ENCODE measurements at regions not wholly inside any gene's neighbourhood (a gene's known extent, or its start where the extent isn't known, plus 50 kb on each side); places are given as distances from the start of the nearest gene placed in this dataset.

DNA sequence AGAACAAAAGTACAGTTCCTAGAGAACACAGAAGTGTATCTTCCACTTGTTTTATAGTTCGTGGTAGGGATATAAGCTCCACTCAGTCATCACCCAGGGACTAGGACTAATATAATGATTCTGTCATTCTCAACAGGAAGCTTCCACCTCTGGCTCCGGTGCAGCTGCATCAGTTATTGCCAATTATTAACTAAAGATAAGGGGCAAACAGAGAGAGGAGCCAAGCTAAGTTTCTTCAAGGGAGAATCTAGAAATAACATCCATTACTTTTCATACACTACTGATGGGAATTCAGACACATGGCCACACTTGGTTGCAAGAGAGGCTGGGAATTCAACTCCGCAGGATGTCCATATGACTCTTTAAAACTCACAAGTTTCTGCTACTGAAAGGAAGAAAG lies 917.9 kb downstream of the OLFM4 start:
- Histone ChIP-seq H3K4me3 (no peak overlapping the region), H3K9me3 (no peaks in the 10 kb centered on the region), H3K27ac (no peak overlapping the region), H3K27me3 (replicated peaks; ENCODE audit: insufficient read depth) (no peaks in the 10 kb centered on the region), H3K4me1 (replicated peaks) (no peaks in the 10 kb centered on the region), H3K36me3 (no peaks in the 10 kb centered on the region)
- WGBS: 48% methylated on average over 3 of the region's 3 CpGs
- intact Hi-C loops (cut with DNase I): no loop called here
- no peak for DNase-seq (ENCODE audit: low spot score)
- TF ChIP-seq, protein P1, sequence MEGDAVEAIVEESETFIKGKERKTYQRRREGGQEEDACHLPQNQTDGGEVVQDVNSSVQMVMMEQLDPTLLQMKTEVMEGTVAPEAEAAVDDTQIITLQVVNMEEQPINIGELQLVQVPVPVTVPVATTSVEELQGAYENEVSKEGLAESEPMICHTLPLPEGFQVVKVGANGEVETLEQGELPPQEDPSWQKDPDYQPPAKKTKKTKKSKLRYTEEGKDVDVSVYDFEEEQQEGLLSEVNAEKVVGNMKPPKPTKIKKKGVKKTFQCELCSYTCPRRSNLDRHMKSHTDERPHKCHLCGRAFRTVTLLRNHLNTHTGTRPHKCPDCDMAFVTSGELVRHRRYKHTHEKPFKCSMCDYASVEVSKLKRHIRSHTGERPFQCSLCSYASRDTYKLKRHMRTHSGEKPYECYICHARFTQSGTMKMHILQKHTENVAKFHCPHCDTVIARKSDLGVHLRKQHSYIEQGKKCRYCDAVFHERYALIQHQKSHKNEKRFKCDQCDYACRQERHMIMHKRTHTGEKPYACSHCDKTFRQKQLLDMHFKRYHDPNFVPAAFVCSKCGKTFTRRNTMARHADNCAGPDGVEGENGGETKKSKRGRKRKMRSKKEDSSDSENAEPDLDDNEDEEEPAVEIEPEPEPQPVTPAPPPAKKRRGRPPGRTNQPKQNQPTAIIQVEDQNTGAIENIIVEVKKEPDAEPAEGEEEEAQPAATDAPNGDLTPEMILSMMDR (IDR thresholded peaks at IDR 0.05): no peak
- TF ChIP-seq POLR2A (IDR thresholded peaks at IDR 0.05) (no peak), POLR2AphosphoS5 (IDR thresholded peaks at IDR 0.05) (no peak)

DNA sequence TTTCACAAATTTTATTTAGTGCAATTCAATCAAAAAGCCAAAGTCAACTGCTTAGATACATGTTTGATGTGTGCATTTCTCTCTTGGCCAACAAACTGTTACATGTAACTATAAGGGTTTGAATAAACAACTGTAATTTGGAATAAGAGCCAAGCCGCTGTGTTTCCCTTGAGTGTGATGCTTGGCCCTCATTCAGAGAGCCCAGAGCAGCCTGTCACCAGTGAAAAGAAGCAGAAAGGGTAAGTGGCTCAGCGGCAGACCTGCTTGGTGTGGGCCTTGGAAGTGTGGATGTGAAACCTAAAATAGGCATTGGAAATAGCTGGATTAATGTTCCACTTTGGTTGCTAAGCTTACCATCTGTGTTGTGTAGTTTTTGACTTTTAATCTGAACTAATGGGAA lies 924.6 kb downstream of the OLFM4 start:
- H3K36me3 ChIP-seq: no peaks in the 10 kb centered on the region
- no peaks in the 10 kb centered on the region for H3K4me1 ChIP-seq (replicated peaks)
- 47% methylated on average over 2 of the region's 2 CpGs for WGBS
- H3K4me3 ChIP-seq: no peak overlapping the region
- no peaks in the 10 kb centered on the region for H3K27me3 ChIP-seq (replicated peaks; ENCODE audit: insufficient read depth)
- TF ChIP-seq, protein P1 (IDR thresholded peaks at IDR 0.05): no peak
- TF ChIP-seq POLR2AphosphoS5 (IDR thresholded peaks at IDR 0.05) (no peak), POLR2A (IDR thresholded peaks at IDR 0.05) (no peak)
- intact Hi-C loops (cut with DNase I): no loop called here
- H3K9me3 ChIP-seq: no peaks in the 10 kb centered on the region
- no peak for DNase-seq (ENCODE audit: low spot score)
- H3K27ac ChIP-seq: no peak overlapping the region

Small RNA genes in the stretch of these regions (small RNA-seq; reads per million reads assigned to genes)
- 0 reads per million in 2 donors for gene RN7SL618P
